ENCODE measurements at regions not wholly inside any gene's neighbourhood (a gene's known extent, or its start where the extent isn't known, plus 50 kb on each side); places are given as distances from the start of the nearest gene placed in this dataset.

DNA sequence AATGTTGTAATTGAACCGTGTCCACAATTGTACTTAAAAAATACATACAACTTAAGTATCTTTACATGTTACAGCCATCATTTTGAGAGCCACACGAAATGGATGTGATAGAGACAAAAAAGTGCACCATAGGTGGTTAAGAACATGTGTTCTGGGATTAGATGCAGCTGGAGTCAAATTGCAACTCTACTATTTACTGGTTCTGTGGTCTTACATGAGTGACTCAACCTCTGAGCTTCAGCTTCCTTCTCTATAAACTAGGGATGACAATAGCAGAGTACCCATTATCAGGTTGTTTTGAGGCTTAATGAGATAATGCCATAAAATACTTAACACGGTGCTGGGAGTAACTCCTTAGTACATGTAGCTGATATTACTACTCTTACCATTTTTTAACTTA lies 130.4 kb downstream of the IDS start:
- no peaks in the 10 kb centered on the region for H3K9me3 ChIP-seq (ENCODE audit: control insufficient read depth, insufficient read depth, low read depth, low read length)
- H3K27me3 ChIP-seq (ENCODE audit: control insufficient read depth, insufficient read depth, low read length): no peaks in the 10 kb centered on the region
- no peak overlapping the region for H3K27ac ChIP-seq (ENCODE audit: insufficient read depth, low read length)
- no peaks in the 10 kb centered on the region for H3K79me2 ChIP-seq (ENCODE audit: control insufficient read depth, insufficient read depth, low read length)
- peak in 1 of 2 donors; percentile 46 for DNase-seq (ENCODE audit: low read depth in 2 of 2)
- no peak for TF ChIP-seq EZH2 (IDR thresholded peaks at IDR 0.05; ENCODE audit: low read length, missing control alignments)
- TF ChIP-seq, protein P1, sequence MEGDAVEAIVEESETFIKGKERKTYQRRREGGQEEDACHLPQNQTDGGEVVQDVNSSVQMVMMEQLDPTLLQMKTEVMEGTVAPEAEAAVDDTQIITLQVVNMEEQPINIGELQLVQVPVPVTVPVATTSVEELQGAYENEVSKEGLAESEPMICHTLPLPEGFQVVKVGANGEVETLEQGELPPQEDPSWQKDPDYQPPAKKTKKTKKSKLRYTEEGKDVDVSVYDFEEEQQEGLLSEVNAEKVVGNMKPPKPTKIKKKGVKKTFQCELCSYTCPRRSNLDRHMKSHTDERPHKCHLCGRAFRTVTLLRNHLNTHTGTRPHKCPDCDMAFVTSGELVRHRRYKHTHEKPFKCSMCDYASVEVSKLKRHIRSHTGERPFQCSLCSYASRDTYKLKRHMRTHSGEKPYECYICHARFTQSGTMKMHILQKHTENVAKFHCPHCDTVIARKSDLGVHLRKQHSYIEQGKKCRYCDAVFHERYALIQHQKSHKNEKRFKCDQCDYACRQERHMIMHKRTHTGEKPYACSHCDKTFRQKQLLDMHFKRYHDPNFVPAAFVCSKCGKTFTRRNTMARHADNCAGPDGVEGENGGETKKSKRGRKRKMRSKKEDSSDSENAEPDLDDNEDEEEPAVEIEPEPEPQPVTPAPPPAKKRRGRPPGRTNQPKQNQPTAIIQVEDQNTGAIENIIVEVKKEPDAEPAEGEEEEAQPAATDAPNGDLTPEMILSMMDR (conservative IDR thresholded peaks at IDR 0.05 in 1 of 2, IDR thresholded peaks at IDR 0.05 in 1 of 2; ENCODE audit: low read depth in 1 of 2, low read length in 2 of 2): no peak
- H2AFZ ChIP-seq (ENCODE audit: low read length): no peak overlapping the region
- no peak overlapping the region for H3K9ac ChIP-seq (ENCODE audit: insufficient read depth, low read length)
- H4K20me1 ChIP-seq (ENCODE audit: control insufficient read depth, extremely low read depth, insufficient read depth, low read length): no peaks in the 10 kb centered on the region
- H3K4me2 ChIP-seq (ENCODE audit: extremely low read depth, insufficient read depth, low read length): no peak overlapping the region
- H3K36me3 ChIP-seq (ENCODE audit: control insufficient read depth, insufficient read depth, low read length): no peaks in the 10 kb centered on the region
- H3K4me1 ChIP-seq (ENCODE audit: control insufficient read depth, extremely low read depth, insufficient read depth, low read length): no peaks in the 10 kb centered on the region
- H3K4me3 ChIP-seq (replicated peaks in 1 of 4; ENCODE audit: control extremely low read depth in 1 of 4, insufficient read depth in 1 of 4, low read depth in 3 of 4, low read length in 4 of 4): no peak overlapping the region

DNA sequence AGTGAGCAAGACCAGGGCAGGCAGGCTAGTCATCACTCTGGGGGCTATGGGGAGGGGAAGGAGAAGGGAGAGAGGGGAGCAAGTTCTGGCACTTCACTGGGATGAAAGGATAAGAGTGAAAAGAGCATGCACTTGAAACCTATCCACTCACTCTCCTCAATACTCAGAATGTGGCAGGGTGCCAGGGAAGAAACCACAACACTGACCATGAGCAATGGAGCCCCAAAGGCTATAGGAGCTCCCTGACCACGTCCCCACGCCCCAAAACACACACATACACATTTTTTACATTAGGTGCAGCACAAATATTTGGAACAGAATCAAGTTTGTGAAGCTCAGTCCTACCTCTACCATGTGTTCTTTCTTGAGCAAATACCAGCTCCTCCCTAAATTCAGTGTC lies 132.2 kb downstream of the IDS start:
- H3K9me3 ChIP-seq (ENCODE audit: control insufficient read depth, insufficient read depth, low read depth, low read length): no peaks in the 10 kb centered on the region
- TF ChIP-seq EZH2 (IDR thresholded peaks at IDR 0.05; ENCODE audit: low read length, missing control alignments): no peak
- TF ChIP-seq, protein P1 (conservative IDR thresholded peaks at IDR 0.05 in 1 of 2, IDR thresholded peaks at IDR 0.05 in 1 of 2; ENCODE audit: low read depth in 1 of 2, low read length in 2 of 2): no peak
- H3K4me1 ChIP-seq (ENCODE audit: control insufficient read depth, extremely low read depth, insufficient read depth, low read length): no peaks in the 10 kb centered on the region
- no peak overlapping the region for H3K4me3 ChIP-seq (replicated peaks in 1 of 4; ENCODE audit: control extremely low read depth in 1 of 4, insufficient read depth in 1 of 4, low read depth in 3 of 4, low read length in 4 of 4)
- H3K27ac ChIP-seq (ENCODE audit: insufficient read depth, low read length): no peak overlapping the region
- H3K4me2 ChIP-seq (ENCODE audit: extremely low read depth, insufficient read depth, low read length): no peak overlapping the region
- H2AFZ ChIP-seq (ENCODE audit: low read length): no peak overlapping the region
- DNase-seq (ENCODE audit: low read depth in 2 of 2): peak in 1 of 2 donors; percentile 39
- no peaks in the 10 kb centered on the region for H3K27me3 ChIP-seq (ENCODE audit: control insufficient read depth, insufficient read depth, low read length)
- no peak overlapping the region for H3K9ac ChIP-seq (ENCODE audit: insufficient read depth, low read length)
- H3K36me3 ChIP-seq (ENCODE audit: control insufficient read depth, insufficient read depth, low read length): no peaks in the 10 kb centered on the region
- H4K20me1 ChIP-seq (ENCODE audit: control insufficient read depth, extremely low read depth, insufficient read depth, low read length): no peaks in the 10 kb centered on the region
- no peaks in the 10 kb centered on the region for H3K79me2 ChIP-seq (ENCODE audit: control insufficient read depth, insufficient read depth, low read length)

DNA sequence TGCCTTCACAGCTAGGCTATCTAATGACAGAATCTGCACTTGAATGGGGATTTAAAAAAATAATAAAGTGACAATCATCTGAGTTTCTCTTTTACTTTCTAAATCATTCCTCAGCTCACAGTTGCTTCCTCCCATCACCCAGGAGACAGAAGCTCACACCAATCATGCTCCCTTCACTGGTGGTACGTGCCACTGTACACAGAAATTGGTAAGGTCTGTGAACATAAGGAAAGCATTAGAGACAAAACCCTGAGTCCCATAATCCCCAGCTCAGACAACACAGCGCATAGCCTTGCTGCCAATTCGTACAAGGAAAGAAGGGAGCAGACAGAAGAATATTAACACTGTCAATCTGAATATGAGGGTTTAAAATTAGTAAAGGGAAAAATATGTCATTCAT lies 133.1 kb downstream of the IDS start:
- no peak overlapping the region for H3K4me2 ChIP-seq (ENCODE audit: extremely low read depth, insufficient read depth, low read length)
- H3K27me3 ChIP-seq (ENCODE audit: control insufficient read depth, insufficient read depth, low read length): no peaks in the 10 kb centered on the region
- H3K4me1 ChIP-seq (ENCODE audit: control insufficient read depth, extremely low read depth, insufficient read depth, low read length): no peaks in the 10 kb centered on the region

More for the DNA sequence above, 133.1 kb downstream of the IDS start:
- Histone ChIP-seq H3K36me3 (ENCODE audit: control insufficient read depth, insufficient read depth, low read length) (no peaks in the 10 kb centered on the region), H3K9ac (ENCODE audit: insufficient read depth, low read length) (no peak overlapping the region), H3K79me2 (ENCODE audit: control insufficient read depth, insufficient read depth, low read length) (no peaks in the 10 kb centered on the region), H2AFZ (ENCODE audit: low read length) (no peak overlapping the region), H3K4me3 (replicated peaks in 1 of 4; ENCODE audit: control extremely low read depth in 1 of 4, insufficient read depth in 1 of 4, low read depth in 3 of 4, low read length in 4 of 4) (no peak overlapping the region), H4K20me1 (ENCODE audit: control insufficient read depth, extremely low read depth, insufficient read depth, low read length) (no peaks in the 10 kb centered on the region), H3K27ac (ENCODE audit: insufficient read depth, low read length) (no peak overlapping the region), H3K9me3 (ENCODE audit: control insufficient read depth, insufficient read depth, low read depth, low read length) (no peaks in the 10 kb centered on the region)
- no peak for TF ChIP-seq EZH2 (IDR thresholded peaks at IDR 0.05; ENCODE audit: low read length, missing control alignments)
- TF ChIP-seq, protein P1 (conservative IDR thresholded peaks at IDR 0.05 in 1 of 2, IDR thresholded peaks at IDR 0.05 in 1 of 2; ENCODE audit: low read depth in 1 of 2, low read length in 2 of 2): no peak
- no peak for DNase-seq (ENCODE audit: low read depth in 2 of 2)
